HFF-Myc (cell line): ENCODE measurements at regions not wholly inside any gene's neighbourhood (a gene's known extent, or its start where the extent isn't known, plus 50 kb on each side); places are given as distances from the start of the nearest gene placed in this dataset.

Experiments
- DNase-seq: peaks from one replicate; pipeline ENCODE4 v3.0.0-alpha.2; 2011; ENCODE audit warnings: low read depth; ENCODE audit errors: extremely low read depth
- H3K4me3 ChIP-seq: replicated peaks from 2 replicates; pipeline ENCODE4 v1.5.1; 2011; ENCODE audit warnings: low read depth, mild to moderate bottlenecking, control low read depth, low read length
- CTCF ChIP-seq: IDR thresholded peaks from 2 replicates; pipeline ENCODE4 v1.5.1; 2012; ENCODE audit warnings: mild to moderate bottlenecking, low read depth, low read length, control low read depth; ENCODE audit errors: missing control alignments

DNA sequence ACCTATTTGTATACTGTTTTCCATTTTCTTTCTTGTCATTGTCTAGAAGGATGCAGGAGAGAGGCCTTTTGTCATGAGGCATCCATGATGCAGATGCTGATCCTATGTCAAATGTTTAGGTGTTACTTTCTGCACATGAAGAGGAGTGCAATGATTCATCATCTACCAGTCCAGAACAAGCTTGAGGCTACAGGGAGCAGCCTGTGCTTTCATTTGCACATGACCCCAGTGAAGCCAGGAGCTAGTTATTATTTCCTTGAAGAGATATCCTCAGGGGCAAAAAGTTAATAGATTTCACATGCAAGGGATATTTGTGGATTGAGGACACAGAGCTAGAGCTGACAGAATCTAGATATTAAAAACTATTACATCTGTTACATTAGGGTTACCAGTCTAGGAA, 204.4 kb upstream of the TGFBR2 start:
- peak; percentile 43 for DNase-seq
- no peak for TF ChIP-seq CTCF

GRCh38 chr3:30407651-30408050, 198.8 kb upstream of the TGFBR2 start:
- no peak overlapping the region for H3K4me3 ChIP-seq
- DNase-seq = no peak
- TF ChIP-seq CTCF = no peak

More for the DNA sequence above, 204.4 kb upstream of the TGFBR2 start:
- no peak overlapping the region for H3K4me3 ChIP-seq

DNA sequence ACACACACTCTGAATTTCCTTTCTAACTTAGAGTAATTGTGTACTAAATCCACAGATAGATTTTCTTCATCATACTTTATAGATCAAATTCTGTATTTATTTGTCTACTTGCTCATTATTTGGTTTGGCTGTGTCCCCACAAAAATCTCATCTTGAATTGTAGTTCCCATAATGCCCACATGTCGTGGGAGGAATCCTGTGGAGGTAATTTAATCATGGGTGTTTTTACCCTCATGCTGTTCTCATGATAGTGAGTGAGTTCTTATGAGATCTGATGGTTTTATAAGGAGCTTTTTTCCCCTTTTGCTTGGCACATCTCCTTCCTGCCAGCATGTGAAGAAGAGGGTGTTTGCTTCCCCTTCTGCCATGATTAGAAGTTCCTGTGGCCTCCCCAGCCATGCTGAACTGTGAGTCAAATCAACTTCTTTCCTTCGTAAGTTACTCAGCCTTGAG, 198.3 kb upstream of the TGFBR2 start:
- TF ChIP-seq CTCF = no peak
- no peak for DNase-seq
- H3K4me3 ChIP-seq = no peak overlapping the region

- DNase-seq = no peak
- H3K4me3 ChIP-seq = no peak overlapping the region
- TF ChIP-seq CTCF = no peak
These were observed 188.0 kb upstream of the TGFBR2 start for GRCh38 chr3:30418443-30418842.

DNA sequence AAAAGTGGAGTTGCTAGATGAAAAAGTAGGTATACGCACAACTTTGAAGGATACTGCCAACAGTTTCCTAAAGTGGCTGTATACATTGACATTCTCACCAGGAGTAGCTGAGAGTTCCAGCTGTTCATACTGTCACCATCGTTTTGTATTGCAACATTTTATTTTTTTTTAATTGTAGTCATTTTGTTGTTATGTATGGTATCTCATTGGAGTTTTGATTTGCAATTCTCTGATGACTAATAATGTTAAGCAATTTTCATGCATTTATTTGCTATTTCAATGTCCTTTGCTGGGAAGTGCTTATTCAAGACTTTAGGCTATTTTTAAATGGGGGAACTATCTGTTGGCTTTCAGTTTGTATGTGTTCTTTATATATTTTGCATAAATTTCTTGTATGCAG, 185.1 kb upstream of the TGFBR2 start:
- no peak overlapping the region for H3K4me3 ChIP-seq
- TF ChIP-seq CTCF = no peak
- no peak for DNase-seq

GRCh38 chr3:30426293-30426993, 180.0 kb upstream of the TGFBR2 start:
- TF ChIP-seq CTCF = no peak
- no peak for DNase-seq
- no peak overlapping the region for H3K4me3 ChIP-seq

- no peak for DNase-seq
- no peak overlapping the region for H3K4me3 ChIP-seq
- TF ChIP-seq CTCF = no peak
These were observed 178.2 kb upstream of the TGFBR2 start for GRCh38 chr3:30428251-30428650.
